Mesothelial cell of epicardium (in vitro differentiated cells): ENCODE measurements at regions not wholly inside any gene's neighbourhood (a gene's known extent, or its start where the extent isn't known, plus 50 kb on each side); places are given as distances from the start of the nearest gene placed in this dataset.

Experiments used
- DNase-seq, 2 experiments: peaks; one replicate each; pipeline ENCODE4 v3.0.0; 2021; ENCODE audit warnings: low spot score in 2 of 2; ENCODE audit not compliant: unreplicated experiment in 2 of 2
- H3K27ac Mint-ChIP-seq: 2 replicates; pipeline ENCODE4 v1.8.0; 2021; ENCODE audit warnings: mixed read lengths
- H3K27me3 Mint-ChIP-seq: 2 replicates; pipeline ENCODE4 v1.8.0; 2021; ENCODE audit warnings: low read depth, mixed read lengths
- H3K36me3 Mint-ChIP-seq: 2 replicates; pipeline ENCODE4 v1.8.0; 2021; ENCODE audit warnings: mixed read lengths
- H3K4me1 Mint-ChIP-seq: 2 replicates; pipeline ENCODE4 v1.8.0; 2021; ENCODE audit warnings: mixed read lengths
- H3K4me3 Mint-ChIP-seq: 2 replicates; pipeline ENCODE4 v1.8.0; 2021; ENCODE audit warnings: mild to moderate bottlenecking, moderate library complexity, mixed read lengths
- H3K9me3 Mint-ChIP-seq: 2 replicates; pipeline ENCODE4 v1.8.0; 2021; ENCODE audit warnings: mixed read lengths
- TF ChIP-seq, protein P1 (sequence below): fragments of 200-600 bp; sonication (generic); IDR thresholded peaks from one replicate; pipeline ENCODE4 v1.5.0; 2021; ENCODE audit warnings: antibody characterized with exemption; ENCODE audit not compliant: unreplicated experiment

GRCh38 chr9:78463750-78464149, 166.8 kb downstream of the PSAT1 start:
- H3K4me3 Mint-ChIP-seq: no peak overlapping the region
- peaks cover 14% of the 10 kb centered on the region for H3K4me1 Mint-ChIP-seq
- H3K9me3 Mint-ChIP-seq: peaks cover 39% of the 10 kb centered on the region
- H3K27me3 Mint-ChIP-seq: no peaks in the 10 kb centered on the region
- H3K36me3 Mint-ChIP-seq: peaks cover 2% of the 10 kb centered on the region
- H3K27ac Mint-ChIP-seq: no peak overlapping the region
- DNase-seq: no peak
- TF ChIP-seq, protein P1, sequence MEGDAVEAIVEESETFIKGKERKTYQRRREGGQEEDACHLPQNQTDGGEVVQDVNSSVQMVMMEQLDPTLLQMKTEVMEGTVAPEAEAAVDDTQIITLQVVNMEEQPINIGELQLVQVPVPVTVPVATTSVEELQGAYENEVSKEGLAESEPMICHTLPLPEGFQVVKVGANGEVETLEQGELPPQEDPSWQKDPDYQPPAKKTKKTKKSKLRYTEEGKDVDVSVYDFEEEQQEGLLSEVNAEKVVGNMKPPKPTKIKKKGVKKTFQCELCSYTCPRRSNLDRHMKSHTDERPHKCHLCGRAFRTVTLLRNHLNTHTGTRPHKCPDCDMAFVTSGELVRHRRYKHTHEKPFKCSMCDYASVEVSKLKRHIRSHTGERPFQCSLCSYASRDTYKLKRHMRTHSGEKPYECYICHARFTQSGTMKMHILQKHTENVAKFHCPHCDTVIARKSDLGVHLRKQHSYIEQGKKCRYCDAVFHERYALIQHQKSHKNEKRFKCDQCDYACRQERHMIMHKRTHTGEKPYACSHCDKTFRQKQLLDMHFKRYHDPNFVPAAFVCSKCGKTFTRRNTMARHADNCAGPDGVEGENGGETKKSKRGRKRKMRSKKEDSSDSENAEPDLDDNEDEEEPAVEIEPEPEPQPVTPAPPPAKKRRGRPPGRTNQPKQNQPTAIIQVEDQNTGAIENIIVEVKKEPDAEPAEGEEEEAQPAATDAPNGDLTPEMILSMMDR: no peak

DNA sequence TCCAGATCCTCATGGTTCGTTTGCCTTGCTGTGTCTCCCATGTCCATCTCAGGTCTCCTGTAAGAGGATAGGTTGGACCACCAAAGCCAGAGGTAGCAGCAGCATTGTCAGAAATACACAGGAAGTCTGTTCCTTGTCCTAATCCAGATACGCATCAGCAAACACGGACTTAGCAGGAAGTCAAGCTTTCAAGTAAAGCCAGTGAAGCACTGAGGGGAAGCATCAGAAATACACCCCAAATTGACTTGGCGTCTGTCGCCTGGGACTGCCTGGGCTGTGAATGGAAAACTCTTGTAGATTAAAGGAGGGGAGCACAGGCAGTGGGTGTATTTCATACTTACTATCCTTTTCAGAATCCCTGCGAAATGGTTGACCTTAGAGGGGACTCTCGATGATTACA, 171.3 kb downstream of the PSAT1 start:
- no peak for DNase-seq
- Mint-ChIP-seq H3K27ac (no peak overlapping the region), H3K27me3 (no peaks in the 10 kb centered on the region), H3K4me1 (peaks cover 26% of the 10 kb centered on the region), H3K36me3 (no peaks in the 10 kb centered on the region), H3K9me3 (peaks cover 7% of the 10 kb centered on the region), H3K4me3 (no peak overlapping the region)
- TF ChIP-seq, protein P1: no peak

GRCh38 chr9:78468974-78469576, 172.2 kb downstream of the PSAT1 start:
- Mint-ChIP-seq H3K27me3 (no peaks in the 10 kb centered on the region), H3K4me1 (peaks cover 26% of the 10 kb centered on the region), H3K27ac (no peak overlapping the region), H3K9me3 (peaks cover 7% of the 10 kb centered on the region), H3K36me3 (no peaks in the 10 kb centered on the region), H3K4me3 (no peak overlapping the region)
- TF ChIP-seq, protein P1: no peak
- DNase-seq: no peak

GRCh38 chr9:78470216-78470615, 173.3 kb downstream of the PSAT1 start:
- Mint-ChIP-seq H3K4me3 (no peak overlapping the region), H3K9me3 (peaks cover 4% of the 10 kb centered on the region), H3K36me3 (no peaks in the 10 kb centered on the region), H3K27me3 (no peaks in the 10 kb centered on the region), H3K27ac (no peak overlapping the region), H3K4me1 (peaks cover 26% of the 10 kb centered on the region)
- DNase-seq: no peak
- TF ChIP-seq, protein P1: no peak

DNA sequence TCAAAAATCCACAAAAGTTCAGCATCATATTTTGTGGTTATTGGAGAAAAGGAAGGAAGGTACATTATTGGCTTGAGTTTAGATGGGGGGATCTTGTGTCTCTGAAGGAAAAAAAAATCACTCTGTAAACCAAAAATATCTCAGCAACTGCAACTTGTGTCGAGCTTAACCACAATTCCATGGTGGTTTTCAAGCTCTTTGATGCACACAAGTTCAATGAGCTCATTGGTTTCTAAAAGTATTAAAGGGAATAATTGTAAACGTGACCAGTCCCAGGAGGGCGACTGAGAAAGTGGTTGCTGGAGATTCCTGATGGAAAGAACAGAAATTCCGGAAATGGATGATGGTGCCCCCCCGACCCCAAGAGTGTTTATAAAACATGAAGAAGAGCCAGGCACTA, 173.8 kb downstream of the PSAT1 start:
- Mint-ChIP-seq H3K4me1 (peaks cover 26% of the 10 kb centered on the region), H3K36me3 (no peaks in the 10 kb centered on the region), H3K9me3 (peaks cover 4% of the 10 kb centered on the region), H3K4me3 (no peak overlapping the region), H3K27ac (no peak overlapping the region), H3K27me3 (no peaks in the 10 kb centered on the region)
- no peak for DNase-seq
- TF ChIP-seq, protein P1: no peak

GRCh38 chr9:78472111-78472510, 175.2 kb downstream of the PSAT1 start:
- TF ChIP-seq, protein P1: no peak
- no peak overlapping the region for H3K4me3 Mint-ChIP-seq
- H3K4me1 Mint-ChIP-seq: peaks cover 23% of the 10 kb centered on the region
- no peaks in the 10 kb centered on the region for H3K36me3 Mint-ChIP-seq
- no peak for DNase-seq
- no peak overlapping the region for H3K27ac Mint-ChIP-seq
- peaks cover 4% of the 10 kb centered on the region for H3K9me3 Mint-ChIP-seq
- H3K27me3 Mint-ChIP-seq: no peaks in the 10 kb centered on the region
